Uterus (tissue), 2 donors: ENCODE measurements at regions not wholly inside any gene's neighbourhood (a gene's known extent, or its start where the extent isn't known, plus 50 kb on each side); places are given as distances from the start of the nearest gene placed in this dataset.
"Not testable (repeated sequence)": the region's sequence is repeated elsewhere in the genome, so short reads cannot be mapped to it uniquely, and the experiment has no call there.

Source experiments
- POLR2A ChIP-seq, 2 donors: fragments of 450-650 bp; IDR thresholded peaks; one replicate each; pipeline ENCODE4 v1.6.1; 2016; ENCODE audit warnings: antibody characterized with exemption in 2 of 2, mild to moderate bottlenecking in 1 of 2, moderate library complexity in 1 of 2
- TF ChIP-seq, protein P1 (sequence below), 4 experiments: fragments of 200-600 bp in 2 of 4; fragments of 450-650 bp in 2 of 4; sonication (generic) in 2 of 4; IDR thresholded peaks; one replicate each; pipeline ENCODE4 v1.5.1; 2016 to 2019; ENCODE audit warnings: antibody characterized with exemption in 4 of 4, mild to moderate bottlenecking in 2 of 4, moderate library complexity in 1 of 4

DNA sequence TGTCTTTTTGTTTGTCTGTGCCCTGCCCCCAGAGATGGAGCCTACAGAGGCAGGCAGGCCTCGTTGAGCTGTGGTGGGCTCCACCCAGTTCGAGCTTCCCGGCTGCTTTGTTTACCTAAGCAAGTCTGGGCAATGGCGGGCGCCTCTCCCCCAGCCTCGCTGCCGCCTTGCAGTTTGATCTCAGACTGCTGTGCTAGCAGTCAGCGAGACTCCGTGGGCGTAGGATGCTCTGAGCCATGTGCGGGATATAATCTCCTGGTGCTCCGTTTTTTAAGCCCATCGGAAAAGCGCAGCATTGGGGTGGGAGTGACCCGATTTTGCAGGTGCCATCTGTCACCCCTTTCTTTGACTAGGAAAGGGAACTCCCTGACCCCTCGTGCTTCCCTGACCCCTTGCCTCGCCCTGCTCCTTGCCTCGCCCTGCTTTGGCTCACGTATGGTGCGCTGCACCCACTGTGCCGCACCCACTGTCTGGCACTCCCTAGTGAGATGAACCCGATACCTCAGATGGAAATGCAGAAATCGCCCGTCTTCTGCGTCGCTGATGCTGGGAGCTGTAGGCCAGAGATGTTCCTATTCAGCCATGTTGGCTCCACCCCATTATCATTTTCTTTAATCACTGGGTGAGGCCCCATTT lies 269.0 kb upstream of the RBMS1 start:
- TF ChIP-seq, protein P1, sequence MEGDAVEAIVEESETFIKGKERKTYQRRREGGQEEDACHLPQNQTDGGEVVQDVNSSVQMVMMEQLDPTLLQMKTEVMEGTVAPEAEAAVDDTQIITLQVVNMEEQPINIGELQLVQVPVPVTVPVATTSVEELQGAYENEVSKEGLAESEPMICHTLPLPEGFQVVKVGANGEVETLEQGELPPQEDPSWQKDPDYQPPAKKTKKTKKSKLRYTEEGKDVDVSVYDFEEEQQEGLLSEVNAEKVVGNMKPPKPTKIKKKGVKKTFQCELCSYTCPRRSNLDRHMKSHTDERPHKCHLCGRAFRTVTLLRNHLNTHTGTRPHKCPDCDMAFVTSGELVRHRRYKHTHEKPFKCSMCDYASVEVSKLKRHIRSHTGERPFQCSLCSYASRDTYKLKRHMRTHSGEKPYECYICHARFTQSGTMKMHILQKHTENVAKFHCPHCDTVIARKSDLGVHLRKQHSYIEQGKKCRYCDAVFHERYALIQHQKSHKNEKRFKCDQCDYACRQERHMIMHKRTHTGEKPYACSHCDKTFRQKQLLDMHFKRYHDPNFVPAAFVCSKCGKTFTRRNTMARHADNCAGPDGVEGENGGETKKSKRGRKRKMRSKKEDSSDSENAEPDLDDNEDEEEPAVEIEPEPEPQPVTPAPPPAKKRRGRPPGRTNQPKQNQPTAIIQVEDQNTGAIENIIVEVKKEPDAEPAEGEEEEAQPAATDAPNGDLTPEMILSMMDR (IDR thresholded peaks at IDR 0.05): not testable (repeated sequence)
- not testable (repeated sequence) for TF ChIP-seq POLR2A (IDR thresholded peaks at IDR 0.05)
